ENCODE measurements at regions not wholly inside any gene's neighbourhood (a gene's known extent, or its start where the extent isn't known, plus 50 kb on each side); places are given as distances from the start of the nearest gene placed in this dataset.

GRCh38 chr4:154936873-154937272 lies 155.8 kb downstream of the RBM46 start:
- no peak for TF ChIP-seq ISL1 (CRISPR knock-in tag; IDR thresholded peaks at IDR 0.05)
- no peak for TF ChIP-seq TCF4 (CRISPR knock-in tag; IDR thresholded peaks at IDR 0.05; ENCODE audit: borderline replicate concordance)
- no peak for TF ChIP-seq ZC3H10 (CRISPR knock-in tag; IDR thresholded peaks at IDR 0.05)
- ATAC-seq, result no peak

DNA sequence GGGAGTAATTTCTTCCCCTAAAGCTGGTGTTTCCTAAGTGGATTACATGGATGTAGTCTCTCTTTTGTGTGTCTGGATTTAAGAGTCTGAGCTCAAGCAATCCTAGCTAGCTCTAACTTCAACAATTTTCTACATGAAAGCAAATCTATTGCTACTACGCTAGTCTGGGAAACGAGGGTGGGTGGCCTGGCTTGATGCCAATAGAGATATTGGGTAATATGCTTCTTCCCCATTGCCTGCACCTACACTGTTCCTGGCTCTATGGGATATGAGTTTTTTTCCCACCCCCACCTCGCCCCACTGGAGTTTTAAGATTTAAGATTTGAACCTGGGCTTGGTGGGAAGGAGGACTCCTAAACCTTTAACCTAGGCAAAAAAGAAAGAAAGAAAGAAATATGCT lies 158.8 kb downstream of the RBM46 start:
- TF ChIP-seq, protein P1, sequence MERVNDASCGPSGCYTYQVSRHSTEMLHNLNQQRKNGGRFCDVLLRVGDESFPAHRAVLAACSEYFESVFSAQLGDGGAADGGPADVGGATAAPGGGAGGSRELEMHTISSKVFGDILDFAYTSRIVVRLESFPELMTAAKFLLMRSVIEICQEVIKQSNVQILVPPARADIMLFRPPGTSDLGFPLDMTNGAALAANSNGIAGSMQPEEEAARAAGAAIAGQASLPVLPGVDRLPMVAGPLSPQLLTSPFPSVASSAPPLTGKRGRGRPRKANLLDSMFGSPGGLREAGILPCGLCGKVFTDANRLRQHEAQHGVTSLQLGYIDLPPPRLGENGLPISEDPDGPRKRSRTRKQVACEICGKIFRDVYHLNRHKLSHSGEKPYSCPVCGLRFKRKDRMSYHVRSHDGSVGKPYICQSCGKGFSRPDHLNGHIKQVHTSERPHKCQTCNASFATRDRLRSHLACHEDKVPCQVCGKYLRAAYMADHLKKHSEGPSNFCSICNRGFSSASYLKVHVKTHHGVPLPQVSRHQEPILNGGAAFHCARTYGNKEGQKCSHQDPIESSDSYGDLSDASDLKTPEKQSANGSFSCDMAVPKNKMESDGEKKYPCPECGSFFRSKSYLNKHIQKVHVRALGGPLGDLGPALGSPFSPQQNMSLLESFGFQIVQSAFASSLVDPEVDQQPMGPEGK (CRISPR knock-in tag; IDR thresholded peaks at IDR 0.05; ENCODE audit: borderline replicate concordance), result no peak
- no peak for TF ChIP-seq TCF4 (CRISPR knock-in tag; IDR thresholded peaks at IDR 0.05; ENCODE audit: borderline replicate concordance)
- no peak for TF ChIP-seq SNAI2 (CRISPR knock-in tag; IDR thresholded peaks at IDR 0.05)
- no peak for TF ChIP-seq TOX (CRISPR knock-in tag; IDR thresholded peaks at IDR 0.05; ENCODE audit: borderline replicate concordance)
- no peak for TF ChIP-seq GLIS3 (CRISPR knock-in tag; IDR thresholded peaks at IDR 0.05)
- no peak for TF ChIP-seq RARB (CRISPR knock-in tag; IDR thresholded peaks at IDR 0.05)
- TF ChIP-seq PPARA (CRISPR knock-in tag; IDR thresholded peaks at IDR 0.05; ENCODE audit: borderline replicate concordance), result no peak
- TF ChIP-seq OSR1 (CRISPR knock-in tag; IDR thresholded peaks at IDR 0.05), result no peak
- TF ChIP-seq ZNF70 (CRISPR knock-in tag; IDR thresholded peaks at IDR 0.05), result no peak
- no peak for TF ChIP-seq BACH2 (CRISPR knock-in tag; IDR thresholded peaks at IDR 0.05; ENCODE audit: borderline replicate concordance)
- no peak for TF ChIP-seq ESRRG (CRISPR knock-in tag; IDR thresholded peaks at IDR 0.05)
- no peak for TF ChIP-seq ZFP30 (CRISPR knock-in tag; IDR thresholded peaks at IDR 0.05)
- no peak for TF ChIP-seq ISL1 (CRISPR knock-in tag; IDR thresholded peaks at IDR 0.05)
- TF ChIP-seq, protein P2, sequence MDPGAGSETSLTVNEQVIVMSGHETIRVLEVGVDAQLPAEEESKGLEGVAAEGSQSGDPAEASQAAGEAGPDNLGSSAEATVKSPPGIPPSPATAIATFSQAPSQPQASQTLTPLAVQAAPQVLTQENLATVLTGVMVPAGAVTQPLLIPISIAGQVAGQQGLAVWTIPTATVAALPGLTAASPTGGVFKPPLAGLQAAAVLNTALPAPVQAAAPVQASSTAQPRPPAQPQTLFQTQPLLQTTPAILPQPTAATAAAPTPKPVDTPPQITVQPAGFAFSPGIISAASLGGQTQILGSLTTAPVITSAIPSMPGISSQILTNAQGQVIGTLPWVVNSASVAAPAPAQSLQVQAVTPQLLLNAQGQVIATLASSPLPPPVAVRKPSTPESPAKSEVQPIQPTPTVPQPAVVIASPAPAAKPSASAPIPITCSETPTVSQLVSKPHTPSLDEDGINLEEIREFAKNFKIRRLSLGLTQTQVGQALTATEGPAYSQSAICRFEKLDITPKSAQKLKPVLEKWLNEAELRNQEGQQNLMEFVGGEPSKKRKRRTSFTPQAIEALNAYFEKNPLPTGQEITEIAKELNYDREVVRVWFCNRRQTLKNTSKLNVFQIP (CRISPR knock-in tag; IDR thresholded peaks at IDR 0.05; ENCODE audit: borderline replicate concordance, low read depth), result no peak
- ATAC-seq, result no peak

DNA sequence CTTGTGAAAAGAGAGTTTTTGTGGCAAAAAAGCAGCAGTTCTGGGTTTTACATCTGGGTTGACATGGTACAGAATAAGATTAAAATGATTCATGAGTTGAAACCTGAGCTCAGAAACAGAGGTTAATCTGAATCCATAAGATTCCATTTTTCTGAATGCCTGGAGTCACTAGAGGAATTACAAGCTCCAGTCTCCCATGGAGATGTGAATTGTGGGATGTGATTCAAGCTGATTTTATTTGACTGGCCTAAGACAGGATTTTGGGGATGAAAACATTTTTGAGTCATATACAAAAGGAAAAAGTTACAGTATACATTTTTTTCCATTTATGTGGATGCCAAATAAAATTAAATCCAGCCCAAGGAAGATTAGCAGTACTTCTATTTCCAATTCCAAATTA lies 161.1 kb downstream of the RBM46 start:
- TF ChIP-seq BACH2 (CRISPR knock-in tag; IDR thresholded peaks at IDR 0.05; ENCODE audit: borderline replicate concordance) (no peak), ZFP30 (CRISPR knock-in tag; IDR thresholded peaks at IDR 0.05) (no peak), ZFP3 (CRISPR knock-in tag; IDR thresholded peaks at IDR 0.05) (no peak), ZNF565 (CRISPR knock-in tag; conservative IDR thresholded peaks at IDR 0.05; ENCODE audit: low read depth) (no peak), ZC3H10 (CRISPR knock-in tag; IDR thresholded peaks at IDR 0.05) (no peak), SNAI2 (CRISPR knock-in tag; IDR thresholded peaks at IDR 0.05) (no peak), TSHZ2 (CRISPR knock-in tag; IDR thresholded peaks at IDR 0.05) (no peak)
- ATAC-seq, result no peak

- ATAC-seq, result no peak
- no peak for TF ChIP-seq ISL1 (CRISPR knock-in tag; IDR thresholded peaks at IDR 0.05)
- TF ChIP-seq, protein P2 (CRISPR knock-in tag; IDR thresholded peaks at IDR 0.05; ENCODE audit: borderline replicate concordance, low read depth), result no peak
- no peak for TF ChIP-seq ZNF70 (CRISPR knock-in tag; IDR thresholded peaks at IDR 0.05)
- TF ChIP-seq ZFP3 (CRISPR knock-in tag; IDR thresholded peaks at IDR 0.05), result no peak
Measured at GRCh38 chr4:154944996-154945395, 163.9 kb downstream of the RBM46 start.

DNA sequence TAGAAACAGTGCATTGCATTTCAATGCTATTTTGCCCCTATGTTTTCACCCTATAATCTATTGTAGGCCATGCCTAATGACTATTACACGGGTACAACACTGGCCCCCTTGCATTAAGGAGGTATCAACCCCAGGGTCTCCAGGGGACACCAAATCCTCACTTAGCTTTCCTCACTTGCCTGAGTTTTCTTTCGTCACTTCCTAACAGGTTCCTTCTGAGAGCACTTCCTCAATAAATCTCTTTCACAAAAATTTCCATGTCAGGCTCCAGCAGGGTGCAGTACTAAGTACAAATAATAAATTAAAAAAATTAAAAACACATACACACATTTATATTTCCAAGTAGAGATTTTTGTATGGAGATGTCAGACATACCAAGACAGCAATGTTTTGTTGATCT lies 165.0 kb downstream of the RBM46 start:
- no peak for ATAC-seq

More for the DNA sequence above, 165.0 kb downstream of the RBM46 start:
- TF ChIP-seq, protein P1 (CRISPR knock-in tag; IDR thresholded peaks at IDR 0.05; ENCODE audit: borderline replicate concordance), result no peak
- TF ChIP-seq BACH2 (CRISPR knock-in tag; IDR thresholded peaks at IDR 0.05; ENCODE audit: borderline replicate concordance) (no peak), ZC3H10 (CRISPR knock-in tag; IDR thresholded peaks at IDR 0.05) (no peak)

Data from SK-N-SH treated with all-trans-retinoic acid at 6 μM for 48 hours (cell line).